IMR-90 (cell line): ENCODE measurements at regions not wholly inside any gene's neighbourhood (a gene's known extent, or its start where the extent isn't known, plus 50 kb on each side); places are given as distances from the start of the nearest gene placed in this dataset.

ENCODE experiments used
- ATAC-seq: fragments of 200-7000 bp; cut with Tn5 transposase; 2 replicates; pipeline ENCODE4 v1.9.1; 2020; ENCODE audit warnings: low read depth, mild to moderate bottlenecking, moderate library complexity
- BruUV-seq: library from RNA; stranded (reverse); fragments of 400-500 nt; replicated peaks from 2 replicates; lab custom pipeline; 2021; lab: Mats Ljungman, UMichigan
- CTCF ChIA-PET: fragments of 300-600 bp; formaldehyde crosslinking; extraction: SDS; loops from one replicate; lab custom pipeline; 2021; ENCODE audit warnings: antibody characterized with exemption; lab: Yijun Ruan, JAX
- POLR2A ChIA-PET: fragments of 300-600 bp; sonication (Branson Sonifier 250); formaldehyde crosslinking; loops from one replicate; lab custom pipeline; 2022; ENCODE audit warnings: antibody characterized with exemption; ENCODE audit not compliant: unreplicated experiment; lab: Charles Lee
- DNase-seq: peaks from one replicate; pipeline ENCODE4 v3.0.0; 2013
- H2AFZ ChIP-seq: replicated peaks from 2 replicates; pipeline ENCODE3; 2013; ENCODE audit warnings: low read length, mild to moderate bottlenecking; ENCODE audit not compliant: poor library complexity
- H2AK5ac ChIP-seq: 2 replicates; pipeline ENCODE4 v1.6.1; 2013; ENCODE audit warnings: low read depth, low read length, inconsistent platforms
- H2AK9ac ChIP-seq: replicated peaks from 2 replicates; pipeline ENCODE3; 2013; ENCODE audit warnings: mild to moderate bottlenecking, low read depth, low read length, moderate library complexity; ENCODE audit not compliant: poor library complexity
- H2BK120ac ChIP-seq: 2 replicates; pipeline ENCODE4 v1.6.1; 2013; ENCODE audit warnings: low read depth, low read length, inconsistent platforms
- H2BK15ac ChIP-seq: 3 replicates; pipeline ENCODE4 v1.6.1; 2013; ENCODE audit warnings: low read depth, low read length, inconsistent platforms
- H2BK20ac ChIP-seq: 2 replicates; pipeline ENCODE4 v1.6.1; 2013; ENCODE audit warnings: low read depth, mild to moderate bottlenecking, inconsistent platforms, low read length, moderate library complexity
- H2BK5ac ChIP-seq: 2 replicates; pipeline ENCODE4 v1.6.1; 2013; ENCODE audit warnings: mild to moderate bottlenecking, low read depth, low read length, inconsistent platforms; ENCODE audit not compliant: poor library complexity, severe bottlenecking
- H3K14ac ChIP-seq: replicated peaks from 2 replicates; pipeline ENCODE4 v1.6.1; 2013; ENCODE audit warnings: low read depth, low read length, inconsistent platforms
- H3K18ac ChIP-seq: 2 replicates; pipeline ENCODE4 v1.6.1; 2013; ENCODE audit warnings: low read depth, low read length, control low read depth
- H3K23ac ChIP-seq: 2 replicates; pipeline ENCODE4 v1.6.1; 2013; ENCODE audit warnings: low read depth, low read length, inconsistent platforms
- H3K27ac ChIP-seq: 2 replicates; pipeline ENCODE4 v1.5.1; 2013; ENCODE audit warnings: mild to moderate bottlenecking, control low read depth, low read length; ENCODE audit not compliant: insufficient read depth
- H3K27me3 ChIP-seq: 2 replicates; pipeline ENCODE4 v1.6.1; 2013; ENCODE audit warnings: low read length; ENCODE audit not compliant: control insufficient read depth, insufficient read depth
- H3K36me3 ChIP-seq: 2 replicates; pipeline ENCODE4 v1.6.1; 2013; ENCODE audit warnings: low read length, mixed read lengths; ENCODE audit not compliant: control insufficient read depth, insufficient read depth
- H3K4ac ChIP-seq: 2 replicates; pipeline ENCODE4 v1.6.1; 2013; ENCODE audit warnings: low read depth, low read length, inconsistent platforms
- H3K4me1 ChIP-seq: 2 replicates; pipeline ENCODE4 v1.6.1; 2013; ENCODE audit warnings: low read length, mixed read lengths; ENCODE audit not compliant: control insufficient read depth, insufficient read depth
- H3K4me2 ChIP-seq: 2 replicates; pipeline ENCODE4 v1.6.1; 2013; ENCODE audit warnings: low read depth, mild to moderate bottlenecking, control low read depth, low read length, moderate library complexity
- H3K4me3 ChIP-seq: 2 replicates; pipeline ENCODE4 v1.5.1; 2013; ENCODE audit warnings: low read depth, mild to moderate bottlenecking, control low read depth, low read length, moderate library complexity; ENCODE audit not compliant: insufficient read depth
- H3K56ac ChIP-seq: 2 replicates; pipeline ENCODE4 v1.6.1; 2013; ENCODE audit warnings: low read length, inconsistent platforms; ENCODE audit not compliant: insufficient read depth; ENCODE audit errors: extremely low read depth
- H3K79me1 ChIP-seq, 2 experiments: 2 replicates each; pipeline ENCODE4 v1.6.1; 2013; ENCODE audit warnings: low read length in 2 of 2, inconsistent platforms in 1 of 2, low read depth in 1 of 2
- H3K9ac ChIP-seq: 2 replicates; pipeline ENCODE4 v1.6.1; 2013; ENCODE audit warnings: low read depth, low read length, control low read depth
- H3K9me1 ChIP-seq: 2 replicates; pipeline ENCODE4 v1.6.1; 2013; ENCODE audit warnings: low read length, inconsistent platforms; ENCODE audit not compliant: insufficient read depth
- H3K9me3 ChIP-seq: 2 replicates; pipeline ENCODE4 v1.6.1; 2013; ENCODE audit warnings: low read length; ENCODE audit not compliant: control insufficient read depth, insufficient read depth
- H4K20me1 ChIP-seq: 2 replicates; pipeline ENCODE4 v1.6.1; 2013; ENCODE audit warnings: low read length, inconsistent platforms; ENCODE audit not compliant: insufficient read depth
- H4K5ac ChIP-seq: 2 replicates; pipeline ENCODE4 v1.6.1; 2013; ENCODE audit warnings: mild to moderate bottlenecking, low read depth, low read length, control low read depth
- H4K8ac ChIP-seq, 2 experiments: 2 replicates each; pipeline ENCODE4 v1.6.1; 2013; ENCODE audit warnings: low read depth in 2 of 2, low read length in 2 of 2, control low read depth in 1 of 2, inconsistent platforms in 1 of 2
- H4K91ac ChIP-seq: 2 replicates; pipeline ENCODE4 v1.6.1; 2013; ENCODE audit warnings: low read depth, low read length, inconsistent platforms; ENCODE audit not compliant: insufficient read depth
- BHLHE40 ChIP-seq: fragments of 150-350 bp; IDR thresholded peaks from 2 replicates; pipeline ENCODE4 v1.6.1; 2016; ENCODE audit warnings: mild to moderate bottlenecking, low read depth, low read length
- CEBPB ChIP-seq: IDR thresholded peaks from 2 replicates; pipeline ENCODE4 v1.6.1; 2012; ENCODE audit warnings: low read depth, low read length, improper control_type of control experiment
- CHD1 ChIP-seq: IDR thresholded peaks from 2 replicates; pipeline ENCODE4 v1.6.1; 2012; ENCODE audit warnings: low read depth, low read length, improper control_type of control experiment
- MAFK ChIP-seq: IDR thresholded peaks from 2 replicates; pipeline ENCODE4 v1.6.1; 2012; ENCODE audit warnings: low read depth, low read length, improper control_type of control experiment
- MXI1 ChIP-seq: IDR thresholded peaks from 2 replicates; pipeline ENCODE4 v1.6.1; 2012; ENCODE audit warnings: low read depth, mild to moderate bottlenecking, low read length, moderate library complexity, borderline replicate concordance
- NFE2L2 ChIP-seq: fragments of 150-350 bp; IDR thresholded peaks from 2 replicates; pipeline ENCODE4 v1.6.1; 2016; ENCODE audit warnings: low read depth, mild to moderate bottlenecking, low read length
- POLR2A ChIP-seq: IDR thresholded peaks from 2 replicates; pipeline ENCODE4 v1.6.1; 2012; ENCODE audit warnings: mild to moderate bottlenecking, low read depth, low read length
- RAD21 ChIP-seq: IDR thresholded peaks from 2 replicates; pipeline ENCODE4 v1.6.1; 2012; ENCODE audit warnings: low read length, improper control_type of control experiment
- RCOR1 ChIP-seq: IDR thresholded peaks from 2 replicates; pipeline ENCODE4 v1.6.1; 2012; ENCODE audit warnings: mild to moderate bottlenecking, low read length, improper control_type of control experiment; ENCODE audit not compliant: insufficient replicate concordance
- RFX5 ChIP-seq: IDR thresholded peaks from 2 replicates; pipeline ENCODE4 v1.8.0; 2012; ENCODE audit warnings: low read depth, mild to moderate bottlenecking, low read length, moderate library complexity
- SMC3 ChIP-seq: fragments of 150-350 bp; IDR thresholded peaks from 2 replicates; pipeline ENCODE4 v1.6.1; 2016; ENCODE audit warnings: low read depth, mild to moderate bottlenecking, antibody characterized with exemption, low read length, moderate library complexity
- WGBS, 2 experiments: methylation state at CpG; one replicate each; pipeline versions ENCODE4 v1.1.5 to v1.1.7; 2013; ENCODE audit warnings: missing lambda C conversion rate in 2 of 2; ENCODE audit not compliant: insufficient read length in 1 of 2; ENCODE audit errors: extremely low coverage in 2 of 2; 5-methylcytosine and 5-hydroxymethylcytosine counted together
- dilution Hi-C: fragments of 300-500 bp; cut with HindIII; formaldehyde crosslinking; loops from one replicate; pipeline ENCODE4 v1.14.3; 2018; ENCODE audit warnings: low sequenced_read_pairs; ENCODE audit not compliant: unreplicated experiment
- in situ Hi-C: fragments of 300-500 bp; cut with MboI; formaldehyde crosslinking; loops from 3 replicates; pipeline ENCODE4 v1.14.3; 2019; ENCODE audit warnings: low sequenced_read_pairs, inconsistent platforms, mixed read lengths
- intact Hi-C: fragments of 100-400 bp; cut with micrococcal nuclease; formaldehyde crosslinking; loops from 2 replicates; pipeline ENCODE4 v1.10.0; 2022
- TF ChIP-seq, protein P1 (sequence below): conservative IDR thresholded peaks from 2 replicates; pipeline ENCODE4 v1.5.1; 2012; ENCODE audit warnings: mild to moderate bottlenecking, low read depth, low read length, improper control_type of control experiment

DNA sequence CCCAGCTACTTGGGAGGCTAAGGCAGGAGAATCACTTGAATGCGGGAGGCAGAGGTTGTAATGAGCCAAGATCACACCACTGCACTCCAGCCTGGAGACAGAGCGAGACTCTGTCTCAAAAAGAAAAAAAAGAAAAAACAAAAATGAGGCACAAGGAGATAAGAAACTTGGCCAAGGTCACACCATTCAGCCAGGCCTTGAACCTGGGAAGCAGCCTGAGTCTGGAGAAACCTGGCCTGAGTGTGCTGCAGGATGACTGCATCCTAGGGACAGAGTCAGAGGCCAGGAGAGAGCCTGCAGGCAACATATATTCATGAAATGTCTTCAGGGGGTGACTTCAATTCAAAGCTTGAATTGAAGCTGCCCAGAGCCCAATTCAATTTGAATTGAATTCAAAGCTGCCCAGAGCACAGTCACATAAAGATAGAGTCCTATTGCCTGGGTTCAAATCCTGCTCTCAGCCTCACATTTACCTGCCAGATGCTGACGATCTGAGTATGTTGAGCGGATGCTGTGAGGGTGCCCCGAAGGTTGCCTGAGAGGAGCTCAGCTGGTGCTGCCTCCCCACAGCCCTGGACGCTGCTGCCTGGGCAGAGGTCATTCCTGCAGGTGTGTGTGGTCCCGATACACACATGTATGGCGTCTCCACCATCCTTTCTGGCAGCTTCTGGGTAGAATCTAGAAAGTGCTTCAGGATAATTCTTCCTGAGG lies 307.7 kb downstream of the AJAP1 start:
- no peak for DNase-seq
- TF ChIP-seq, protein P1, sequence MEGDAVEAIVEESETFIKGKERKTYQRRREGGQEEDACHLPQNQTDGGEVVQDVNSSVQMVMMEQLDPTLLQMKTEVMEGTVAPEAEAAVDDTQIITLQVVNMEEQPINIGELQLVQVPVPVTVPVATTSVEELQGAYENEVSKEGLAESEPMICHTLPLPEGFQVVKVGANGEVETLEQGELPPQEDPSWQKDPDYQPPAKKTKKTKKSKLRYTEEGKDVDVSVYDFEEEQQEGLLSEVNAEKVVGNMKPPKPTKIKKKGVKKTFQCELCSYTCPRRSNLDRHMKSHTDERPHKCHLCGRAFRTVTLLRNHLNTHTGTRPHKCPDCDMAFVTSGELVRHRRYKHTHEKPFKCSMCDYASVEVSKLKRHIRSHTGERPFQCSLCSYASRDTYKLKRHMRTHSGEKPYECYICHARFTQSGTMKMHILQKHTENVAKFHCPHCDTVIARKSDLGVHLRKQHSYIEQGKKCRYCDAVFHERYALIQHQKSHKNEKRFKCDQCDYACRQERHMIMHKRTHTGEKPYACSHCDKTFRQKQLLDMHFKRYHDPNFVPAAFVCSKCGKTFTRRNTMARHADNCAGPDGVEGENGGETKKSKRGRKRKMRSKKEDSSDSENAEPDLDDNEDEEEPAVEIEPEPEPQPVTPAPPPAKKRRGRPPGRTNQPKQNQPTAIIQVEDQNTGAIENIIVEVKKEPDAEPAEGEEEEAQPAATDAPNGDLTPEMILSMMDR = no peak
- TF ChIP-seq CEBPB = no peak
- no peak for TF ChIP-seq NFE2L2
- no peak for TF ChIP-seq RFX5
- TF ChIP-seq MAFK = no peak
- TF ChIP-seq POLR2A = no peak
- no peak for TF ChIP-seq RCOR1
- TF ChIP-seq CHD1 = no peak
- no peak for TF ChIP-seq BHLHE40
- TF ChIP-seq MXI1 = no peak
- TF ChIP-seq SMC3 = no peak
- no peak for TF ChIP-seq RAD21
- no peaks in the 10 kb centered on the region for H3K9me1 ChIP-seq
- no peak overlapping the region for H2AK9ac ChIP-seq
- H4K5ac ChIP-seq = no peak overlapping the region
- BruUV-seq = no TSS peak
- no CpG with 5 or more reads among the region's 8 CpGs for WGBS, 2 experiments
- no peak overlapping the region for H3K4ac ChIP-seq
- no peak overlapping the region for H2AFZ ChIP-seq
- no peaks in the 10 kb centered on the region for H3K79me1 ChIP-seq
- H3K4me3 ChIP-seq = no peak overlapping the region
- dilution Hi-C loops (no loop called here), intact Hi-C loops (no loop called here), in situ Hi-C loops (no loop called here)
- H3K27ac ChIP-seq = no peak overlapping the region
- H3K36me3 ChIP-seq = no peaks in the 10 kb centered on the region
- peaks cover 55% of the 10 kb centered on the region for H3K9me3 ChIP-seq
- H3K23ac ChIP-seq = no peak overlapping the region
- no peak overlapping the region for H2BK5ac ChIP-seq
- CTCF ChIA-PET = no interaction called here
- no peak overlapping the region for H3K18ac ChIP-seq
- H3K4me1 ChIP-seq = no peaks in the 10 kb centered on the region
- no peak overlapping the region for H2BK15ac ChIP-seq
- H3K56ac ChIP-seq = no peak overlapping the region
- H3K4me2 ChIP-seq = no peak overlapping the region
- no peak overlapping the region for H3K14ac ChIP-seq
- no peaks in the 10 kb centered on the region for H4K20me1 ChIP-seq
- H2BK120ac ChIP-seq = no peak overlapping the region
- no peak overlapping the region for H4K91ac ChIP-seq
- H3K9ac ChIP-seq = no peak overlapping the region
- H2AK5ac ChIP-seq = no peak overlapping the region
- no peak overlapping the region for H4K8ac ChIP-seq
- H2BK20ac ChIP-seq = no peak overlapping the region
- H3K27me3 ChIP-seq = no peaks in the 10 kb centered on the region
- POLR2A ChIA-PET = no interaction called here
- ATAC-seq = no peak
